GM06990 (cell line): ENCODE measurements at regions not wholly inside any gene's neighbourhood (a gene's known extent, or its start where the extent isn't known, plus 50 kb on each side); places are given as distances from the start of the nearest gene placed in this dataset.
A peak's percentile ranks its signal among the peaks of the same experiment; 100 is the strongest.

Source experiments
- DNase-seq: peaks from one replicate; pipeline ENCODE4 v3.0.0-alpha.2; 2011; ENCODE audit not compliant: insufficient read length; ENCODE audit errors: extremely low read depth
- H3K27me3 ChIP-seq: replicated peaks from 2 replicates; pipeline ENCODE4 v1.6.0; 2011; ENCODE audit warnings: low read length; ENCODE audit not compliant: control insufficient read depth, insufficient read depth
- H3K36me3 ChIP-seq: 2 replicates; pipeline ENCODE4 v1.5.1; 2011; ENCODE audit warnings: low read length; ENCODE audit not compliant: control insufficient read depth, insufficient read depth
- H3K4me3 ChIP-seq: replicated peaks from 2 replicates; pipeline ENCODE4 v1.5.1; 2011; ENCODE audit warnings: low read depth, mild to moderate bottlenecking, control low read depth, low read length
- TF ChIP-seq, protein P1 (sequence below): IDR thresholded peaks from 2 replicates; pipeline ENCODE4 v1.5.1; 2011; ENCODE audit warnings: low read length, control low read depth, mild to moderate bottlenecking, inconsistent platforms; ENCODE audit not compliant: insufficient read depth, poor library complexity, severe bottlenecking

DNA sequence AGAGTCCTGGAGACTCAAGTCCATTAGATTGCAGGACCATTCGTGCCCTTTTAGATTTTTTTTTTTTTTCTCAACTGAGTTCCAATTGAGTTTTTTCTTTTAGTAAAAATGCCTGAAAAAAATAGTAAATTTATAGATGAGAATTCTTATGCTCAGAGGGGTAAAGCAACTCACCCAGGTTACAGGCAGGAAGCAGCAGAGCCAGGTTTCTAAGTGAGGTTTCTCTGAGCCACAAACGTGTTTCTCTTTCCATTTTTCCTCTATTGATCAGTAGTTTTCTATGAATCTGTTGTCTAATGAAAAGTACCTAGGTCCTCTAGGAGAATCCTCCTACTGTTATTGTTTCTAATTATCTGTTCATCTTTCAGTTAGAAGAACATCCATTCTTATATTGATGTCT is 66.4 kb upstream of the C12orf71 start:
- H3K4me3 ChIP-seq: no peak overlapping the region
- no peaks in the 10 kb centered on the region for H3K36me3 ChIP-seq
- H3K27me3 ChIP-seq: no peaks in the 10 kb centered on the region
- DNase-seq: no peak
- TF ChIP-seq, protein P1, sequence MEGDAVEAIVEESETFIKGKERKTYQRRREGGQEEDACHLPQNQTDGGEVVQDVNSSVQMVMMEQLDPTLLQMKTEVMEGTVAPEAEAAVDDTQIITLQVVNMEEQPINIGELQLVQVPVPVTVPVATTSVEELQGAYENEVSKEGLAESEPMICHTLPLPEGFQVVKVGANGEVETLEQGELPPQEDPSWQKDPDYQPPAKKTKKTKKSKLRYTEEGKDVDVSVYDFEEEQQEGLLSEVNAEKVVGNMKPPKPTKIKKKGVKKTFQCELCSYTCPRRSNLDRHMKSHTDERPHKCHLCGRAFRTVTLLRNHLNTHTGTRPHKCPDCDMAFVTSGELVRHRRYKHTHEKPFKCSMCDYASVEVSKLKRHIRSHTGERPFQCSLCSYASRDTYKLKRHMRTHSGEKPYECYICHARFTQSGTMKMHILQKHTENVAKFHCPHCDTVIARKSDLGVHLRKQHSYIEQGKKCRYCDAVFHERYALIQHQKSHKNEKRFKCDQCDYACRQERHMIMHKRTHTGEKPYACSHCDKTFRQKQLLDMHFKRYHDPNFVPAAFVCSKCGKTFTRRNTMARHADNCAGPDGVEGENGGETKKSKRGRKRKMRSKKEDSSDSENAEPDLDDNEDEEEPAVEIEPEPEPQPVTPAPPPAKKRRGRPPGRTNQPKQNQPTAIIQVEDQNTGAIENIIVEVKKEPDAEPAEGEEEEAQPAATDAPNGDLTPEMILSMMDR: no peak

DNA sequence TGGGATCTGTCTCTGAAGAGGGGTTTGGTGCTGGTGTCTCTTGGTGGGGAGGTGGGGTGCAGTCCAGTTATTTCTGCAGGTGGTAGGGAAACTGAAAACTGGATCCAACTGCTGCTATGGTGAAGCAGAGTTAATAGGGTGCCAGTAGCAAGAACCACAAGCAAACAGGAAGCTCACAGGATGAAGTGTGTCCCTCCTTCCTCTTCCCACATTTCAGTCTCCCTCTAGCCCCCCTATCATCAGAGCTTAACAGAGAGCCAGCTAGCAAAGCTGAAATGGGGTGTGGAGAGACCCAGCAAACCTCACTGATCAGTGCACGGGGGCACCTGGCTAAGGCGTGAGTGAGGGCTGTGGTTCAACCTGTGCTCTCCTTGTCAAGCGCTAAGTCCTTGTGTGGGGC is 69.1 kb upstream of the C12orf71 start:
- no peaks in the 10 kb centered on the region for H3K36me3 ChIP-seq
- TF ChIP-seq, protein P1: no peak
- no peak for DNase-seq
- no peaks in the 10 kb centered on the region for H3K27me3 ChIP-seq
- no peak overlapping the region for H3K4me3 ChIP-seq

DNA sequence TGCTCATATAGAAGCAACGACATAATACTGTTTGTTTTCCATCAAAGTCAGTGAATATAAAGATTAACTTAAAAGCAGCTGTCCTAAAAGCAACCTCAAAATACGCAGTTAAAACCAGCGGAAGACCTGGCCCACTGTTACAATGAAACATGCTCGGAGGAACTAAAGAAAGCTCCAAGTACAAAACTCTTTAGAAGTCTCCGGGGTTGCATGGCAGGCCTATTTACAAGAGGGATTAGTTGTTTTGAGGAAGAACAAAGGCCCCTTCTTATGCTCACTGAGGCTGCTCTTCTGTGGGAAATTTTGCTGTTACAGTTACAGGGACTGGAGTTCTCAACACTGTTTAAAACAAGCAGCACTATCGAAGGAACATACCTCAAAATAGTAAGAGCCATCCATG is 75.9 kb upstream of the C12orf71 start:
- DNase-seq: no peak
- Histone ChIP-seq H3K27me3 (no peaks in the 10 kb centered on the region), H3K36me3 (no peaks in the 10 kb centered on the region), H3K4me3 (no peak overlapping the region)
- TF ChIP-seq, protein P1: no peak

DNA sequence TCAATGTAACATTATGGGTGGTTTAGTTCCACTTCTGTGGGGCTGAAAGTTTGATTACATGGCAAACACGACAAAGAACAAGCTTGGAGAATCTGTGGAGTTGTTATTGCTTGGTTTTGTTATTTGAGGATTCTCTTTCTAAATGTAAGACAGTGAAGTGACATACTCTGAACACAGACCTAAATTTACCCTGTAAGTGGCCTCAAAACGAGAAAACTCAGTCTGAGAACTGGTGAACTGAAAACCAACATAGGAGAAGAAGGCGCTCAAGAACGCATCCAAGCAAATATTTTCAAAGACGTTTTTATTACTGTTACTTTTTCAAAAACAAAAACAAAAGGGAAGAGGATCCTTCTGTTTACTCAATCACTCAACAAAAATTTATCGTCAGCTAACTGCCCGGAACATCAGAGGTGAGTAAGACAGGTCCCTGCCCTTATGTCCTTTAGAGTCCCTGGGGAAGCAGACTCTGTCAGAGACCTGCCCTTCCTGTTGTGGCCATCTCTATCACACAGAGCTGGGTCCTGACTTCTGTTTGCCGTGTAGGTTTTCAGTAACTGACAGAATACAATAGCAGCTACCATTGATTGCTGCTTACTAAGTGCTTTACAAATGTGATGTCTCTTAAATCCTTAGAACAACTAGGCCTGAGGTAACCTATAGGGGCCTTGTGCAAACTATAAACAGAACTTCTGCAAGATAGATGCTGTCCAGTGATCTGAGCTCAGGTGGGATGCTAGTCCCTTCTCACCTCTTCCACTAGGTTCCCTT is 79.3 kb upstream of the C12orf71 start:
- no peaks in the 10 kb centered on the region for H3K27me3 ChIP-seq
- DNase-seq: peak; percentile 55
- TF ChIP-seq, protein P1: no peak

DNA sequence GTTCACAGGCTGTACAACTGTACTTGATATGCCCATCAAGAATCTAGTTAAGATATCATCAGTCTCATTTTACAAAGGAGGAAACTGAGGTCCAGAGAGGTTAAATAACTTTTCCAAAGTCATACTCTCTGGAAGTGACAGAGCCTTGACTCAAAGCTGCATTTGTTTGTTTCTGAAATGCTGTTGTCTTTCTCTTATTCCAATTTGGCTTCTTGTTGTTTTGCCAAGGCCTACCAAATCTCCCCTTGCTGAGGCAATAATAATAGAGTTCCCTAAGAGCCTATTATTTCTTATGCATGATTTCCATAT is 79.8 kb upstream of the C12orf71 start:
- no peaks in the 10 kb centered on the region for H3K27me3 ChIP-seq
- H3K4me3 ChIP-seq: peak overlapping the region; percentile 44
- TF ChIP-seq, protein P1: no peak
- no peaks in the 10 kb centered on the region for H3K36me3 ChIP-seq
- DNase-seq: no peak

More for the DNA sequence above, 79.3 kb upstream of the C12orf71 start:
- Histone ChIP-seq H3K36me3 (no peaks in the 10 kb centered on the region), H3K4me3 (peak overlapping the region; percentile 44)

DNA sequence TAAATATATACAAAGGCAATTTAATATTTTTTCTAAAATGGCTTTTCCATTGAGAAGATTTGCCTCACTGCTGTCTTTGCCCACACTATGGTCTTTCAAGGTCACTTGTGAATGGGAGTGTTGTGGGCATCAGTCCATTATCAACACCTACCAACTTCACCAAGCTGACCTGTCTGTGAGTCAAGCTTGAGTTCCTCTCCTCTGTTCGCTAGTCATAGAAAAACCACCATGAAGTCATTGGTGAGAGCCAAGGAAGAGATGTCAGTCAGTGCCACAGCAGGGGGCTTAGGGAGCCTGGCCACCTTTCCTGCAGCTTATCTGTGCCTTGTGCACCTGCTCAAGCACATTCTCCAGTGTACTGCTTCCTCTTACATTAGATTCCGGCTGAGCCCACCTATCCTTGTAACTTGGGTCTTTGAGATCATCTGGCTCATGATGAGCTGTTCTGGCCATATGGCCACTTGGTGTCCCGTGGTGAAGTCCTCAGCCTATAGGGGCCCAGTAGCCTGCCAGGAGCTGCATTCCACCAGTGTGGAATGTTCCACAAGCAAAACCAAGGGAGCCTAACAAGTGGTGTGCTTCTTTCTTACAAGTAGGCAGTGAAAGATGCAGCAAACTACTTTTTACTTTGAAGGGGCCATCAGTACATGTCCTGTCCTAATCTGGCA is 80.8 kb upstream of the C12orf71 start:
- H3K27me3 ChIP-seq: no peaks in the 10 kb centered on the region
- DNase-seq: no peak
- no peaks in the 10 kb centered on the region for H3K36me3 ChIP-seq
- no peak overlapping the region for H3K4me3 ChIP-seq
- TF ChIP-seq, protein P1: no peak
